Glutamatergic neuron (in vitro differentiated cells): ENCODE measurements at regions not wholly inside any gene's neighbourhood (a gene's known extent, or its start where the extent isn't known, plus 50 kb on each side); places are given as distances from the start of the nearest gene placed in this dataset.
A peak's percentile ranks its signal among the peaks of the same experiment; 100 is the strongest.

Experiments used
- DNase-seq: peaks from one replicate; pipeline ENCODE4 v3.0.0; 2022
- H3K27ac Mint-ChIP-seq: one replicate; pipeline ENCODE4 v1.8.0; 2020; ENCODE audit warnings: mild to moderate bottlenecking, mixed read lengths, inconsistent platforms; ENCODE audit not compliant: unreplicated experiment
- H3K27me3 Mint-ChIP-seq: one replicate; pipeline ENCODE4 v1.8.0; 2020; ENCODE audit warnings: mild to moderate bottlenecking, moderate library complexity, mixed read lengths, inconsistent platforms; ENCODE audit not compliant: unreplicated experiment
- H3K36me3 Mint-ChIP-seq: one replicate; pipeline ENCODE4 v1.8.0; 2020; ENCODE audit warnings: mild to moderate bottlenecking, mixed read lengths, inconsistent platforms; ENCODE audit not compliant: unreplicated experiment
- H3K4me1 Mint-ChIP-seq: one replicate; pipeline ENCODE4 v1.8.0; 2020; ENCODE audit warnings: mild to moderate bottlenecking, low read depth, mixed read lengths, inconsistent platforms; ENCODE audit not compliant: unreplicated experiment
- H3K4me3 Mint-ChIP-seq: one replicate; pipeline ENCODE4 v1.8.0; 2020; ENCODE audit warnings: mild to moderate bottlenecking, mixed read lengths, inconsistent platforms; ENCODE audit not compliant: unreplicated experiment
- H3K9me3 Mint-ChIP-seq: one replicate; pipeline ENCODE4 v1.8.0; 2020; ENCODE audit warnings: mild to moderate bottlenecking, moderate library complexity, mixed read lengths, inconsistent platforms; ENCODE audit not compliant: unreplicated experiment
- TF ChIP-seq, protein P1 (sequence below): fragments of 200-600 bp; sonication (generic); IDR thresholded peaks from one replicate; pipeline ENCODE4 v1.5.0; 2021; ENCODE audit not compliant: partially characterized antibody, unreplicated experiment

DNA sequence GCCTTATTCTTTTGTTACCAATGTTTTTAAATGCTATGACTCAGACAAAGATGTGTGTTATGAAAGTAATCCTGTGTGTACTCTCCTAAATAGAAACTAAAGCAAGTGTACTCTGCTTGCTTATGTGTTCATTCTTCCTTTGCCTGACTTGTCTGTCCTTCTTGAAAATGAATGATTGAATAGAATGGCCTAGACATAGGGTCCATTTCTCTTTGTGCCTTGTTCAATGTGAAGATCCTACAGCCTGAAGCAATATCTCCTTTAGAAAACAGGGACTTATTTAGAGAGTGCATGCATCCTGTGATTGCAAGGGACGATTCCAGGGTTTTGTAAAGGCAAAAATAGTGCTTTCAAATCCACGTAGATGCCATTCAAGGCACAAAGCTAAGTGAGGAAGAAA is 343.6 kb upstream of the TACR3 start:
- no peaks in the 10 kb centered on the region for H3K36me3 Mint-ChIP-seq
- TF ChIP-seq, protein P1, sequence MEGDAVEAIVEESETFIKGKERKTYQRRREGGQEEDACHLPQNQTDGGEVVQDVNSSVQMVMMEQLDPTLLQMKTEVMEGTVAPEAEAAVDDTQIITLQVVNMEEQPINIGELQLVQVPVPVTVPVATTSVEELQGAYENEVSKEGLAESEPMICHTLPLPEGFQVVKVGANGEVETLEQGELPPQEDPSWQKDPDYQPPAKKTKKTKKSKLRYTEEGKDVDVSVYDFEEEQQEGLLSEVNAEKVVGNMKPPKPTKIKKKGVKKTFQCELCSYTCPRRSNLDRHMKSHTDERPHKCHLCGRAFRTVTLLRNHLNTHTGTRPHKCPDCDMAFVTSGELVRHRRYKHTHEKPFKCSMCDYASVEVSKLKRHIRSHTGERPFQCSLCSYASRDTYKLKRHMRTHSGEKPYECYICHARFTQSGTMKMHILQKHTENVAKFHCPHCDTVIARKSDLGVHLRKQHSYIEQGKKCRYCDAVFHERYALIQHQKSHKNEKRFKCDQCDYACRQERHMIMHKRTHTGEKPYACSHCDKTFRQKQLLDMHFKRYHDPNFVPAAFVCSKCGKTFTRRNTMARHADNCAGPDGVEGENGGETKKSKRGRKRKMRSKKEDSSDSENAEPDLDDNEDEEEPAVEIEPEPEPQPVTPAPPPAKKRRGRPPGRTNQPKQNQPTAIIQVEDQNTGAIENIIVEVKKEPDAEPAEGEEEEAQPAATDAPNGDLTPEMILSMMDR = no peak
- peaks cover 11% of the 10 kb centered on the region for H3K4me1 Mint-ChIP-seq
- no peak overlapping the region for H3K27ac Mint-ChIP-seq
- DNase-seq = no peak
- peaks cover 2% of the 10 kb centered on the region for H3K27me3 Mint-ChIP-seq
- no peaks in the 10 kb centered on the region for H3K9me3 Mint-ChIP-seq
- H3K4me3 Mint-ChIP-seq = no peak overlapping the region

DNA sequence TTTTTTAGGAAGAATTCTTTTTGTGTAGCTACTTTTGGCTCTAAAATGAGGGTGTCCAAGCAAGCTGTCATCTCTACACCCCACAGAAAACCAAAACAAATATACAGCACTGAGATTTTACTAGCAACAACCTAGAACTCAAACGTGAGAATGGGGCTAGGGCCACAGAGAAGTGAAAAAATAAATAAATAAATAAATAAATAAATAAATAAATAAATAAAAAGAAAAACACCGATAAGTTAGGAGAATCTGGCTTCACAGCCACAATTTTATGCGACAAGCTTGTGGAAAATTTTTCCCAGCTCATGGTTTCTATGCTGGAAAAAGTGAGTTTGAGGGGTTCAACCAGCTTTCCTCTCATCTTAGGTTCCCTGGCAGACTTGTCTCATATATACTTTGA is 324.6 kb upstream of the TACR3 start:
- no peak for DNase-seq
- Mint-ChIP-seq H3K9me3 (peaks cover 2% of the 10 kb centered on the region), H3K4me3 (no peak overlapping the region), H3K27me3 (no peaks in the 10 kb centered on the region), H3K36me3 (no peaks in the 10 kb centered on the region), H3K4me1 (no peaks in the 10 kb centered on the region), H3K27ac (no peak overlapping the region)
- TF ChIP-seq, protein P1 = no peak

DNA sequence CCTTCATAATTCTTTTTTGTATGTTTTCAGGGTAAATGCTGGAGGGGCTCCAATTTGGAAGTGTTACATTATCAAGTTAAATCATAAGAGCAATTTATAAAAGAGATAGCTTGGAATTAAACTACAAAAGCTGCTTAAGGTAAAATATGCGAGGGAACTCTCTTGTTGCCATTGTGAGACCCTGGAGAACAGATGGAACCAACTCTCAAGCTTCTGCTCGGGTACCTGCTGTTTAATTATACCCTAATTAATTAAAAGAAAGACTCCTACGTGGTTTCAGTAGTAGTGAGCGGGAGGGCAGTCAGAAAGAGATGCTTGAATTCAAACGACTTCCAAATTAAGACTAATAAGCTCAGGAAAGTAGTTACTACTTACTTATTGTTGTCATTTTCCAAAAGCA is 313.1 kb upstream of the TACR3 start:
- peaks cover 6% of the 10 kb centered on the region for H3K4me1 Mint-ChIP-seq
- DNase-seq = no peak
- peak overlapping the region; percentile 26 for H3K27ac Mint-ChIP-seq
- no peaks in the 10 kb centered on the region for H3K27me3 Mint-ChIP-seq
- H3K36me3 Mint-ChIP-seq = no peaks in the 10 kb centered on the region
- H3K4me3 Mint-ChIP-seq = no peak overlapping the region
- H3K9me3 Mint-ChIP-seq = peaks cover 2% of the 10 kb centered on the region
- TF ChIP-seq, protein P1 = no peak

DNA sequence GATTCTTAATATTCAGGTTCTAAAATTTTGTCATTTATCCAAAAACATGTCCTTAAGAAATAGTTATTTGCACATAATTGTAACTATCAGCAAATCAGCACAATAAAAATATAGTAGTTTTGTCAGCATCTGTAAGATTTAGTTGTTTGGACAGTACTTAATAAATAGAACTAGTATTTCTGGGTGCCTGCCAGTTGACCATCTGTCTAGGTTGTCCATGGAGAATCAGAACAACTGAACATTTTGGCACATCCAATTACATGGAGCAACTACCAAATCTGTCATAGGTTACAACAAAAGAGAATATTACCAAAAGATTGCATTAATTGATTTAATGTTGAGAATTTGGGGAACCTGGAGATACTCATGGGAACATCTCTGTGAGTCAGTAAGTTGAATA is 305.5 kb upstream of the TACR3 start:
- TF ChIP-seq, protein P1 = no peak
- H3K27me3 Mint-ChIP-seq = no peaks in the 10 kb centered on the region
- no peak for DNase-seq

DNA sequence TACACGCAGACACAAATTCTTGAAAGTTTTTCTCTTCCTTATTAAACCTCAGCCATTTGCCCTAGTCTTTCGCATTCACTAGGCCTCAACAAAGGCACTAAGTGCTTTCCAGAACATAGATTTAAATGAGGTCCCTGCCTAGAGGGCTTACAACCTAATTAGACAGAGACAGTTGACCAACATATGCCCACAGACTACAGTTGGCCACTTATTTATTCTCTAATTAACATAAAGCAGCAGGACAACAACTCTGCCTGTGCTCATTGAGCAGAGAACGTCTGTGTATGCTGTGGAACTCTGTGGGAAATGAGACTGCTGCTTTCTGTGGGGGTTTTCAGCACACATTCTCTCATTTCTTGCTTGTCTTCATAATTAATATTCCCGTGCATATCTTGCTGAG is 303.0 kb upstream of the TACR3 start:
- DNase-seq = peak; percentile 13
- H3K9me3 Mint-ChIP-seq = peaks cover 4% of the 10 kb centered on the region
- H3K36me3 Mint-ChIP-seq = no peaks in the 10 kb centered on the region
- H3K4me1 Mint-ChIP-seq = peaks cover 44% of the 10 kb centered on the region
- peak overlapping the region; percentile 21 for H3K4me3 Mint-ChIP-seq
- H3K27ac Mint-ChIP-seq = peak overlapping the region; percentile 90
- H3K27me3 Mint-ChIP-seq = no peaks in the 10 kb centered on the region
- TF ChIP-seq, protein P1 = no peak

More for the DNA sequence above, 305.5 kb upstream of the TACR3 start:
- peak overlapping the region; percentile 80 for H3K27ac Mint-ChIP-seq
- H3K36me3 Mint-ChIP-seq = no peaks in the 10 kb centered on the region
- peaks cover 37% of the 10 kb centered on the region for H3K4me1 Mint-ChIP-seq
- H3K4me3 Mint-ChIP-seq = no peak overlapping the region
- peaks cover 4% of the 10 kb centered on the region for H3K9me3 Mint-ChIP-seq
